NCI-H128 (cell line): ENCODE measurements at regions not wholly inside any gene's neighbourhood (a gene's known extent, or its start where the extent isn't known, plus 50 kb on each side); places are given as distances from the start of the nearest gene placed in this dataset.
"Not testable (repeated sequence)": the region's sequence is repeated elsewhere in the genome, so short reads cannot be mapped to it uniquely, and the experiment has no call there.

Source experiments
- DNase-seq: peaks from one replicate; lab custom pipeline; 2025; ENCODE audit not compliant: unreplicated experiment; lab: John Stamatoyannopoulos, UW

- DNase-seq, result no peak
Measured at GRCh38 chr4:63308697-63309096, 1100.6 kb downstream of the TECRL start.

- DNase-seq, result no peak
Measured at GRCh38 chr4:63302792-63303191, 1106.5 kb downstream of the TECRL start.

DNA sequence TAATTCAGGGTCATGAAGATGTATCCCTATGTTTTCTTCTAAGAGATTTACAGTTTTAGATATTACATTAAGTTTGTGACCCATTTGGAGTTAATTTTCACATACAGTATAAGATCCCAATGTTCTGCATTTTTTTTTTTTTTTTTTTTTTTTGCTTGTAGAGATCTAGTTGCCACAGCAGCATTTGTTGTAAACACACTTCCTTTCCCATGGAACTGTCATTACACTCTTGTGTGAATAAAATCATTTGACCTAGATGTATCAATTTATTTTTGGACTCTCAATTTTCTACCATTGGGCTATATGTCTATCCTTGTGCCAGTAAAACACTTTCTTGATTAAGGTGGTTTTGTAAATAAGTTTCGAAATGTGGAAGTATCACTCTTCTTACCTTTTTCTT is 1107.2 kb downstream of the TECRL start:
- no peak for DNase-seq

DNA sequence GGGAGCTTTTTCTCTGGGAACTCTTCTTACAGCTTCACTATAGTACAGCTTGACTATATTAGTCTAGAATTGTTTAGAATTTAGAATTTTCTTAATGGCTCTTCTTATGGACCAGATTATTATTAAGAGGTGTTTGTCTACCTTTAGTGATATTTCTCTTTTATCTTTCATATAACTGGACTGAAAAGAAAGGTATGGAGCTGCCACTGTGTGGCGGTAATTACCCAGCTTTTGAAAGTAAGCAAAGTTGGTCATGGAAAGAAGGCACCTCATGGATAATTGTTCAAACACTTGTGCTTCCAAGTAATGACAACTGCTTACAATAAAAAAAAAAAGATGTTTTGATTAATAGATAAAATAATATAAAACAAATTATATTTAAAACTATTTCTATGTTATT is 1112.5 kb downstream of the TECRL start:
- no peak for DNase-seq

GRCh38 chr4:63275491-63275890 is 1133.8 kb downstream of the TECRL start:
- no peak for DNase-seq

- DNase-seq, result no peak
Measured at GRCh38 chr4:63269156-63269555, 1140.1 kb downstream of the TECRL start.

DNA sequence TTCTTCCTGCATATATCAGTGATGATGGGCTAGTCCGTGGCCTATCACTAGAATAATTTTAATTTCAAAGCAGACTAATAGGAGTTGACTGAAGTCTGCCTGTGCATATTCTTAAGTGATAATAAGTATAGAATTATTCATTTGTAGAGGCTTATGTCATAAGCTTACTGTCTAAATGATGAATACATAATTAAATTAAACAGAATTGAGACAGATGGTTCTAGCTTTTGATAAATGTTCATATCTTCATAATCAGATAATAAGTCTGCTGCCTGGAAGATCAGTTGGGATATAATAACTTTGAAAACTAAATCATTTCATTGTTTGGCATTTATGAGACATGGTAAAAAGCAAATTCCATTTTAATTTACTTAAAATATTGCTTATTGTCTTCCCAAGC is 1175.6 kb downstream of the TECRL start:
- no peak for DNase-seq

- no peak for DNase-seq
Measured at GRCh38 chr4:63232058-63232457, 1177.2 kb downstream of the TECRL start.

DNA sequence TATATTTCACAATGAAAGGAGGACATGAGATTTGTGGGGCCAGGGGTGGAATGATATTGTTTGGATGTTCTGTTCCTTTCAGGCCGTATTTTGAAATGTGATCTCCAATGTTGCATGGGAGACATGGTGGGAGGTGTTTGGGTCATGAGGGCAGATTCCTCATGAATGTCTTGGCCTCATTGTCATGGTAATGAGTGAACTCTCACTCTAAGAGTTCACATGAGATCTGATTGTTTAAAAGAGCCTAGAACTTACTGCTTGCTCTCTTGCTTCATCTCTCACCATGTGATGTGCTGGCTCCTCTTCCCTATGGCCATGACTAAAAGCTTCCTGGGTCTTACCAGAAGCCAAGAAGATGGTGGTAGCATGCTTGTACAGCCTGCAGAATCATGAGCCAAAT is 1183.0 kb downstream of the TECRL start:
- DNase-seq, result no peak

DNA sequence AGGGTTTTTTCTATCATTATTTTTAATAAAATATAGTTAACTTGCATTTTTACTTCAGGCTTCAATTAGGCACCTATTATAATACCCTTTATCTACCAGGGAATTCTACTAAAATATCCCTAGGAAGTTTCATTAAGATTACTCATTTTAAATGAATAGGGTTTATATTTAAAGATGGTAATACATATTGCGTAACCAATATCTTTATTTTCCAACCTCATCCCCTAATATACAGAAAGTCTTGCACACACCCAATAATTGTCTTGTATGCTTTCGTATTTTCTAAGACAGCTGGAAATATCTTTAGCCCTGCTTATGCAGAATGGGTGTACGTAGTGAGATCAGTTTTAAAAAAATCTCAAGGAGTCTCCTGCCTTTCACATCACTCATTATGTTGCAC is 1186.8 kb downstream of the TECRL start:
- DNase-seq, result no peak

DNA sequence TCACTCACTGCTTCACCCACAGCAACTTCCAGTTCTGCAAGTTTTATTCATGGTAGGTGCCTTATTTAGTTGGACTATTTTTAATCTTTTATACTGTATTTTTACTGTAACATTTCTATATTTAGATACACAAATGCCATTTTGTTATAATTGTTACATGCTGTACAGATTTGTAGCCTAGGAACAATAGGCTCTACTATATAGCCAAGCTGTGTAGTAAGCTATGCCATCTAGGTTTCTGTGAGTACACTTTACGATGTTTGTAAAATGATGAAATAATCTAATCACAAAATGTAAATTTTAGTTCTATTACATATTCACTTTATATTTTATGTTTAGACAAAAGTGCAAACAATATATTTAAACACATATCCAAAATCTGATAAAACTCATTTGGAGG is 1187.8 kb downstream of the TECRL start:
- DNase-seq, result no peak

DNA sequence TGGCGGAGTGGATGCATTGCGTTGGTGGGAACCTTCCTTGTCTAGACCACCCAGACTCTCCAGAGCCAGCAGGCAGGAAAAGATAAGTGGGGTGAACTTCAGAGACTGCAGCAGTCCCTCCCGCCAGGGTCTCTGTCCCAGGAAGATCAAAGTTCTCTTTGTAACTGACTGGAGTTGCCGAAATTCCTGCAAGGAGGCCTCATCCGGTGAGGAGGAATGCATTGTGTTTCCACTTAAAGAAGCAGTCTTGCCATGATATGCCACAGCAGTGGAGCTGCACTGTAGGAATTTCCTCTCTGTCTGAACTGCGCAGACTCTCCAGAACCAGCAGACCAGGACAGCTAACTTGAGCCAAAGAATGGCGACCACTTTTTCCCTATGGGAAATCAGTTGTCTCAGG is 1190.4 kb downstream of the TECRL start:
- DNase-seq, result no peak

DNA sequence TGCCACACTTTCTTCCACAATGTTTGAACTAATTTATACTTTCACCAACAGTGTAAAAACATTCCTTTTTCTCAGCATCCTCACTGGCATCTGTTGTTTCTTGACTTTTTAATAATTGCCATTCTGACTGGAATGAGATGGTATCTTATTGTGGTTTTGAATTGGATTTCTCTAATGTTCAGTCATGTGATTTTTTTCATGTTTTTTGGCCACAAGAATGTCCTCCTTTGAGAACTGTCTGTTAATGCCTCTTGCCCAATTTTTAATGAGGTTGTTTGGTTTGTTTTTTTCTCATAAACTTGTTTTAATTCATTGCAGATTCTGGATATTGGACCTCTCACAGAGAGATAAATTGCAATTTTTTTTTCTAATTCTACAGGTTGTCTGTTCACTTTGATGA is 1195.2 kb downstream of the TECRL start:
- DNase-seq, result no peak

- no peak for DNase-seq
Measured at GRCh38 chr4:63211776-63212479, 1197.3 kb downstream of the TECRL start.

GRCh38 chr4:63211375-63211774 is 1197.9 kb downstream of the TECRL start:
- no peak for DNase-seq

DNA sequence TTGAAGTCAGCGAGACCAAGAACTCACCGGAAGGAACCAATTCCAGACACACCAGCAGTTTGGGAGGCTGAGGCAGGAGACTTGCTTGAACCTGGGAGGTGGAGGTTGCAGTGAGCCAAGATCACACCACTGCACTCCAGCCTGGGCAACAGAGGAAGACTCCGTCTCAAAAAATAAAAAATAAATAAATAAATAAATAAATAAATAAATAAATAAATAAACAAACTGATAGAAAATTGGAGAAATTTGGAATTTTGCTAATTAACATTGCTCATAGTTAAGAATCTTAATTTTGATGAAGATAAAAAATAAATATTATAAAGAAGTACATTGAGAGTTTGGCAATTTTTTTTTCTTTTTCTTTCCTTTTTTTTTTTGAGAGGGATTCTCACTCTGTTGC is 1216.2 kb downstream of the TECRL start:
- not testable (repeated sequence) for DNase-seq

DNA sequence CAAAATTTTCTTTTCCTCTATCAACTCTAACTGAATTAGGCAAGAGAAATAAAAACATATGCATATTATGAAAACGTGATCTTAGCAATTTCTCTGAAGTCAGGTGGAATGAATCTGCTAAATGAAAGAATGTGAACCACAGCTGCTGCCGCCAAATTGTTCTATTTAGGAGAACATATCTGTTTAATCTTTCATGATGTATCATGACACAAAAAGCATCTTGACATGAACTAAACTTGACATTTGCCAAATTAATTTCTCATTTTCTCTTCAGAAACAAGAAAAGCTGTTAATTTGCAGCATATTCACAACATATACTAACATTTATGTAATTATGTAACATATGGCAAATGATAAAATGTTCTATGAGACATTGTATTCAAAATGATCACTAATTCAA is 1237.9 kb downstream of the TECRL start:
- DNase-seq, result no peak

GRCh38 chr4:63170923-63171322 is 1238.3 kb downstream of the TECRL start:
- no peak for DNase-seq

DNA sequence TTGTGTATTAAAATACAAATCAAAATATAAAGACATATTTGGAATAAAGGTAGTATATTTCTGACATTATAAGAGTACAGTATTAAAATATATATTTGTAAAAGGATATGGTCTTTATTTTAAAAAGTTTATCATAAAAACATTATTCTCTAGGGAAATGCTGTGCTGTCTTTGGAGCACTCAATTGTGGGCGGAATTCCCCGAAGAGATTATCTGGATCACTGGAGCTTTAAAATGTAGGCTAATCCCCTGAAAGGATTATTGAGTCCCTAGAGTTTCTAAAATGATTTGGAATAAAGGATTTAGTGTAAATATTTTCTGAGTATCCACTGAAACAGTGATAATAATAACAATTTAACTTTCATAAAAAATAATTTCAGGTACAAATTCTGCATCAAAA is 1239.4 kb downstream of the TECRL start:
- no peak for DNase-seq

GRCh38 chr4:63155561-63155960 is 1253.7 kb downstream of the TECRL start:
- DNase-seq, result no peak

- DNase-seq, result no peak
Measured at GRCh38 chr4:63123441-63123840, 1285.8 kb downstream of the TECRL start.

GRCh38 chr4:63122955-63123354 is 1286.3 kb downstream of the TECRL start:
- no peak for DNase-seq

DNA sequence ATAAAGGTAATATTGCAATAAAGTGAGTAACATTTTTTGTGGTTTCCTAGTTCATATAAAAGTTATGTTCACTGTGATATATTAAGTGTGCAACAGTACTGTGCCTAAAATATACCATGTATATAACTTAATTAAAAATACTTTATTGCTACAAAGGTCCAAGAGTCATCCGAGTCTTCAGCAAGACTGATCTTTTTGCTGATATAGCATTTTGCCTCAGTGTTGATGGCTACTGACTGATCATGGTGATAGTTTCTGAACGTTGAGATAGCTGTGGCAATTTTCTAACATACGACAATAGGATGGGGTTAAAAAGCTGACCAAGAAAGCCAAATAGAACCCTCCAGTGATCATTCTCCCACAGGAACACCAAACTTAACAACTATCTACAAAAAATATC is 1302.7 kb downstream of the TECRL start:
- DNase-seq, result no peak
